IMR-90 (cell line): ENCODE measurements at regions not wholly inside any gene's neighbourhood (a gene's known extent, or its start where the extent isn't known, plus 50 kb on each side); places are given as distances from the start of the nearest gene placed in this dataset.

Experiments used
- ATAC-seq: fragments of 200-7000 bp; cut with Tn5 transposase; 2 replicates; pipeline ENCODE4 v1.9.1; 2020; ENCODE audit warnings: low read depth, mild to moderate bottlenecking, moderate library complexity
- BruUV-seq: library from RNA; stranded (reverse); fragments of 400-500 nt; replicated peaks from 2 replicates; lab custom pipeline; 2021; lab: Mats Ljungman, UMichigan
- CTCF ChIA-PET: fragments of 300-600 bp; formaldehyde crosslinking; extraction: SDS; loops from one replicate; lab custom pipeline; 2021; ENCODE audit warnings: antibody characterized with exemption; lab: Yijun Ruan, JAX
- POLR2A ChIA-PET: fragments of 300-600 bp; sonication (Branson Sonifier 250); formaldehyde crosslinking; loops from one replicate; lab custom pipeline; 2022; ENCODE audit warnings: antibody characterized with exemption; ENCODE audit not compliant: unreplicated experiment; lab: Charles Lee
- DNase-seq: peaks from one replicate; pipeline ENCODE4 v3.0.0; 2013
- H2AFZ ChIP-seq: replicated peaks from 2 replicates; pipeline ENCODE3; 2013; ENCODE audit warnings: low read length, mild to moderate bottlenecking; ENCODE audit not compliant: poor library complexity
- H2AK5ac ChIP-seq: 2 replicates; pipeline ENCODE4 v1.6.1; 2013; ENCODE audit warnings: low read depth, low read length, inconsistent platforms
- H2AK9ac ChIP-seq: replicated peaks from 2 replicates; pipeline ENCODE3; 2013; ENCODE audit warnings: mild to moderate bottlenecking, low read depth, low read length, moderate library complexity; ENCODE audit not compliant: poor library complexity
- H2BK120ac ChIP-seq: 2 replicates; pipeline ENCODE4 v1.6.1; 2013; ENCODE audit warnings: low read depth, low read length, inconsistent platforms
- H2BK15ac ChIP-seq: 3 replicates; pipeline ENCODE4 v1.6.1; 2013; ENCODE audit warnings: low read depth, low read length, inconsistent platforms
- H2BK20ac ChIP-seq: 2 replicates; pipeline ENCODE4 v1.6.1; 2013; ENCODE audit warnings: low read depth, mild to moderate bottlenecking, inconsistent platforms, low read length, moderate library complexity
- H2BK5ac ChIP-seq: 2 replicates; pipeline ENCODE4 v1.6.1; 2013; ENCODE audit warnings: mild to moderate bottlenecking, low read depth, low read length, inconsistent platforms; ENCODE audit not compliant: poor library complexity, severe bottlenecking
- H3K14ac ChIP-seq: replicated peaks from 2 replicates; pipeline ENCODE4 v1.6.1; 2013; ENCODE audit warnings: low read depth, low read length, inconsistent platforms
- H3K18ac ChIP-seq: 2 replicates; pipeline ENCODE4 v1.6.1; 2013; ENCODE audit warnings: low read depth, low read length, control low read depth
- H3K23ac ChIP-seq: 2 replicates; pipeline ENCODE4 v1.6.1; 2013; ENCODE audit warnings: low read depth, low read length, inconsistent platforms
- H3K27ac ChIP-seq: 2 replicates; pipeline ENCODE4 v1.5.1; 2013; ENCODE audit warnings: mild to moderate bottlenecking, control low read depth, low read length; ENCODE audit not compliant: insufficient read depth
- H3K27me3 ChIP-seq: 2 replicates; pipeline ENCODE4 v1.6.1; 2013; ENCODE audit warnings: low read length; ENCODE audit not compliant: control insufficient read depth, insufficient read depth
- H3K36me3 ChIP-seq: 2 replicates; pipeline ENCODE4 v1.6.1; 2013; ENCODE audit warnings: low read length, mixed read lengths; ENCODE audit not compliant: control insufficient read depth, insufficient read depth
- H3K4ac ChIP-seq: 2 replicates; pipeline ENCODE4 v1.6.1; 2013; ENCODE audit warnings: low read depth, low read length, inconsistent platforms
- H3K4me1 ChIP-seq: 2 replicates; pipeline ENCODE4 v1.6.1; 2013; ENCODE audit warnings: low read length, mixed read lengths; ENCODE audit not compliant: control insufficient read depth, insufficient read depth
- H3K4me2 ChIP-seq: 2 replicates; pipeline ENCODE4 v1.6.1; 2013; ENCODE audit warnings: low read depth, mild to moderate bottlenecking, control low read depth, low read length, moderate library complexity
- H3K4me3 ChIP-seq: 2 replicates; pipeline ENCODE4 v1.5.1; 2013; ENCODE audit warnings: low read depth, mild to moderate bottlenecking, control low read depth, low read length, moderate library complexity; ENCODE audit not compliant: insufficient read depth
- H3K56ac ChIP-seq: 2 replicates; pipeline ENCODE4 v1.6.1; 2013; ENCODE audit warnings: low read length, inconsistent platforms; ENCODE audit not compliant: insufficient read depth; ENCODE audit errors: extremely low read depth
- H3K79me1 ChIP-seq, 2 experiments: 2 replicates each; pipeline ENCODE4 v1.6.1; 2013; ENCODE audit warnings: low read length in 2 of 2, inconsistent platforms in 1 of 2, low read depth in 1 of 2
- H3K9ac ChIP-seq: 2 replicates; pipeline ENCODE4 v1.6.1; 2013; ENCODE audit warnings: low read depth, low read length, control low read depth
- H3K9me1 ChIP-seq: 2 replicates; pipeline ENCODE4 v1.6.1; 2013; ENCODE audit warnings: low read length, inconsistent platforms; ENCODE audit not compliant: insufficient read depth
- H3K9me3 ChIP-seq: 2 replicates; pipeline ENCODE4 v1.6.1; 2013; ENCODE audit warnings: low read length; ENCODE audit not compliant: control insufficient read depth, insufficient read depth
- H4K20me1 ChIP-seq: 2 replicates; pipeline ENCODE4 v1.6.1; 2013; ENCODE audit warnings: low read length, inconsistent platforms; ENCODE audit not compliant: insufficient read depth
- H4K5ac ChIP-seq: 2 replicates; pipeline ENCODE4 v1.6.1; 2013; ENCODE audit warnings: mild to moderate bottlenecking, low read depth, low read length, control low read depth
- H4K8ac ChIP-seq, 2 experiments: 2 replicates each; pipeline ENCODE4 v1.6.1; 2013; ENCODE audit warnings: low read depth in 2 of 2, low read length in 2 of 2, control low read depth in 1 of 2, inconsistent platforms in 1 of 2
- H4K91ac ChIP-seq: 2 replicates; pipeline ENCODE4 v1.6.1; 2013; ENCODE audit warnings: low read depth, low read length, inconsistent platforms; ENCODE audit not compliant: insufficient read depth
- CEBPB ChIP-seq: IDR thresholded peaks from 2 replicates; pipeline ENCODE4 v1.6.1; 2012; ENCODE audit warnings: low read depth, low read length, improper control_type of control experiment
- CTCF ChIP-seq: conservative IDR thresholded peaks from 2 replicates; pipeline ENCODE4 v1.5.1; 2012; ENCODE audit warnings: mild to moderate bottlenecking, low read depth, low read length, improper control_type of control experiment
- ELK1 ChIP-seq: fragments of 150-350 bp; IDR thresholded peaks from 2 replicates; pipeline ENCODE4 v1.6.1; 2016; ENCODE audit warnings: low read depth, mild to moderate bottlenecking, low read length, moderate library complexity, borderline replicate concordance
- FOS ChIP-seq: fragments of 150-350 bp; IDR thresholded peaks from 2 replicates; pipeline ENCODE4 v1.6.1; 2016; ENCODE audit warnings: low read depth, low read length
- MAFK ChIP-seq: IDR thresholded peaks from 2 replicates; pipeline ENCODE4 v1.6.1; 2012; ENCODE audit warnings: low read depth, low read length, improper control_type of control experiment
- MAZ ChIP-seq: IDR thresholded peaks from 2 replicates; pipeline ENCODE4 v1.6.1; 2012; ENCODE audit warnings: low read depth, mild to moderate bottlenecking, low read length, improper control_type of control experiment, moderate library complexity, borderline replicate concordance
- MXI1 ChIP-seq: IDR thresholded peaks from 2 replicates; pipeline ENCODE4 v1.6.1; 2012; ENCODE audit warnings: low read depth, mild to moderate bottlenecking, low read length, moderate library complexity, borderline replicate concordance
- NFE2L2 ChIP-seq: fragments of 150-350 bp; IDR thresholded peaks from 2 replicates; pipeline ENCODE4 v1.6.1; 2016; ENCODE audit warnings: low read depth, mild to moderate bottlenecking, low read length
- POLR2A ChIP-seq: IDR thresholded peaks from 2 replicates; pipeline ENCODE4 v1.6.1; 2012; ENCODE audit warnings: mild to moderate bottlenecking, low read depth, low read length
- RAD21 ChIP-seq: IDR thresholded peaks from 2 replicates; pipeline ENCODE4 v1.6.1; 2012; ENCODE audit warnings: low read length, improper control_type of control experiment
- RCOR1 ChIP-seq: IDR thresholded peaks from 2 replicates; pipeline ENCODE4 v1.6.1; 2012; ENCODE audit warnings: mild to moderate bottlenecking, low read length, improper control_type of control experiment; ENCODE audit not compliant: insufficient replicate concordance
- RFX5 ChIP-seq: IDR thresholded peaks from 2 replicates; pipeline ENCODE4 v1.8.0; 2012; ENCODE audit warnings: low read depth, mild to moderate bottlenecking, low read length, moderate library complexity
- SMC3 ChIP-seq: fragments of 150-350 bp; IDR thresholded peaks from 2 replicates; pipeline ENCODE4 v1.6.1; 2016; ENCODE audit warnings: low read depth, mild to moderate bottlenecking, antibody characterized with exemption, low read length, moderate library complexity
- USF2 ChIP-seq: fragments of 150-350 bp; IDR thresholded peaks from 2 replicates; pipeline ENCODE4 v1.6.1; 2017; ENCODE audit warnings: mild to moderate bottlenecking, antibody characterized with exemption, low read length, low read depth
- WGBS, 2 experiments: methylation state at CpG; one replicate each; pipeline versions ENCODE4 v1.1.5 to v1.1.7; 2013; ENCODE audit warnings: missing lambda C conversion rate in 2 of 2; ENCODE audit not compliant: insufficient read length in 1 of 2; ENCODE audit errors: extremely low coverage in 2 of 2; 5-methylcytosine and 5-hydroxymethylcytosine counted together
- dilution Hi-C: fragments of 300-500 bp; cut with HindIII; formaldehyde crosslinking; loops from one replicate; pipeline ENCODE4 v1.14.3; 2018; ENCODE audit warnings: low sequenced_read_pairs; ENCODE audit not compliant: unreplicated experiment
- in situ Hi-C: fragments of 300-500 bp; cut with MboI; formaldehyde crosslinking; loops from 3 replicates; pipeline ENCODE4 v1.14.3; 2019; ENCODE audit warnings: low sequenced_read_pairs, inconsistent platforms, mixed read lengths
- intact Hi-C: fragments of 100-400 bp; cut with micrococcal nuclease; formaldehyde crosslinking; loops from 2 replicates; pipeline ENCODE4 v1.10.0; 2022

DNA sequence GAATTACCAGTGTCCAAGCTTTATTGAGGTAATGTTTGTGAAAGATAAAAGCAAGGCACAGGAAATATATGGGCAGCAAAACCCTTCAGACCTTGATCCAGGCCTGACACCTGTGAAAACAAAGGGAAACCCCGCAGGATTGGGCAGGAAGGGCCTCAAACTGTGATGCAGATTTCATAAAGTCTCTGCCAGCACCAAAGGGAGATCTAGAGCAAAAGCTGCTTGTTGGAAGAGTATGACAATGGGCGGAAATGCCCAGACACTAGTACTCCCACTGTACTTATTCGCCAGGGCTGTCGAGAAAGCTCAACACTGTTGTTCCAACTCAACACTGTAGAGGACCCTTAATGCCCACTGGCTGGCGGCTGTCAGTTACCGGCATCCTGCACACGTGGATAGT, 207.9 kb downstream of the CD47 start:
- Histone ChIP-seq H3K18ac (no peak overlapping the region), H3K79me1 (no peaks in the 10 kb centered on the region), H4K8ac (no peak overlapping the region), H2AK9ac (no peak overlapping the region), H3K9ac (no peak overlapping the region), H3K9me1 (0 out of 2 replicates have a peak, but pooled peaks cover 5% of the 10 kb centered on the region), H3K36me3 (no peaks in the 10 kb centered on the region), H3K9me3 (no peaks in the 10 kb centered on the region), H3K4ac (no peak overlapping the region), H2BK15ac (no peak overlapping the region), H2AK5ac (no peak overlapping the region), H4K20me1 (no peaks in the 10 kb centered on the region), H3K56ac (no peak overlapping the region), H3K4me1 (peaks cover 3% of the 10 kb centered on the region), H4K91ac (no peak overlapping the region), H3K4me2 (no peak overlapping the region), H2BK20ac (no peak overlapping the region), H2BK5ac (no peak overlapping the region), H4K5ac (no peak overlapping the region), H3K23ac (no peak overlapping the region), H3K14ac (no peak overlapping the region), H2BK120ac (peak overlapping the region; percentile 10), H3K27ac (no peak overlapping the region), H3K4me3 (no peak overlapping the region), H3K27me3 (no peaks in the 10 kb centered on the region), H2AFZ (no peak overlapping the region)
- CTCF ChIA-PET: no interaction called here
- intact Hi-C loops: no loop called here
- ATAC-seq: no peak
- POLR2A ChIA-PET: no interaction called here
- BruUV-seq: no TSS peak
- in situ Hi-C loops: no loop called here
- 88% methylated on average over 1 of the region's 7 CpGs; no CpG with 5 or more reads in 1 of the 2 experiments for WGBS, 2 experiments
- TF ChIP-seq RFX5: no peak
- TF ChIP-seq FOS: no peak
- TF ChIP-seq NFE2L2: no peak
- TF ChIP-seq CTCF: no peak
- TF ChIP-seq CEBPB: no peak
- no peak for TF ChIP-seq RAD21
- TF ChIP-seq ELK1: no peak
- no peak for TF ChIP-seq POLR2A
- TF ChIP-seq MAZ: no peak
- no peak for TF ChIP-seq RCOR1
- TF ChIP-seq USF2: no peak
- no peak for TF ChIP-seq MXI1
- TF ChIP-seq MAFK: no peak
- no peak for TF ChIP-seq SMC3
- DNase-seq: no peak
- dilution Hi-C loops: no loop called here
